OCI-LY1 (cell line): ENCODE measurements at regions not wholly inside any gene's neighbourhood (a gene's known extent, or its start where the extent isn't known, plus 50 kb on each side); places are given as distances from the start of the nearest gene placed in this dataset.
"Not testable (repeated sequence)": the region's sequence is repeated elsewhere in the genome, so short reads cannot be mapped to it uniquely, and the experiment has no call there.

Experiments used
- H2AFZ ChIP-seq: fragments of 200-600 bp; sonication (generic), shearing (Covaris generic); 2 replicates; pipeline ENCODE4 v1.6.0; 2014; ENCODE audit warnings: antibody characterized with exemption, mild to moderate bottlenecking, low read length
- H3F3A ChIP-seq: fragments of 200-600 bp; sonication (generic), shearing (Covaris generic); 2 replicates; pipeline ENCODE4 v1.6.0; 2014; ENCODE audit warnings: mild to moderate bottlenecking, antibody characterized with exemption, low read length, moderate library complexity; ENCODE audit not compliant: insufficient read depth
- H3K27ac ChIP-seq: fragments of 200-600 bp; sonication (generic); 2 replicates; pipeline ENCODE4 v1.5.1; 2014; ENCODE audit warnings: low read length, mixed run types, mild to moderate bottlenecking, low read depth; ENCODE audit not compliant: poor library complexity, severe bottlenecking
- H3K27me3 ChIP-seq: fragments of 200-600 bp; sonication (generic); 2 replicates; pipeline ENCODE4 v1.6.0; 2014; ENCODE audit warnings: antibody characterized with exemption, mild to moderate bottlenecking, low read length, moderate library complexity; ENCODE audit not compliant: insufficient read depth
- H3K36me3 ChIP-seq: fragments of 200-600 bp; sonication (generic); 2 replicates; pipeline ENCODE4 v1.6.1; 2014; ENCODE audit warnings: mild to moderate bottlenecking, antibody characterized with exemption, low read length, moderate library complexity, mixed read lengths; ENCODE audit not compliant: insufficient read depth
- H3K4me1 ChIP-seq: fragments of 200-600 bp; sonication (generic); 2 replicates; pipeline ENCODE4 v1.5.1; 2014; ENCODE audit warnings: mild to moderate bottlenecking, low read length, moderate library complexity; ENCODE audit not compliant: insufficient read depth, severe bottlenecking
- H3K4me2 ChIP-seq: fragments of 200-600 bp; sonication (generic), shearing (Covaris generic); 2 replicates; pipeline ENCODE4 v1.6.1; 2014; ENCODE audit warnings: low read length
- H3K4me3 ChIP-seq: fragments of 200-600 bp; sonication (generic); 2 replicates; pipeline ENCODE4 v1.5.1; 2014; ENCODE audit warnings: low read length, low read depth, mild to moderate bottlenecking, mixed read lengths; ENCODE audit not compliant: poor library complexity, severe bottlenecking
- H3K79me2 ChIP-seq: fragments of 200-600 bp; shearing (Covaris generic); 2 replicates; pipeline ENCODE4 v1.6.1; 2016; ENCODE audit warnings: mixed run types, low read length, mixed read lengths; ENCODE audit not compliant: insufficient read depth
- H3K9ac ChIP-seq: fragments of 200-600 bp; sonication (generic), shearing (Covaris generic); 2 replicates; pipeline ENCODE4 v1.6.1; 2014; ENCODE audit warnings: mild to moderate bottlenecking, low read length, mixed read lengths
- H3K9me2 ChIP-seq: fragments of 200-600 bp; sonication (generic), shearing (Covaris generic); 2 replicates; pipeline ENCODE4 v1.6.1; 2014; ENCODE audit warnings: low read depth, mild to moderate bottlenecking, low read length, mixed read lengths
- H3K9me3 ChIP-seq: fragments of 200-600 bp; shearing (Covaris generic); 2 replicates; pipeline ENCODE4 v1.6.1; 2014; ENCODE audit warnings: low read length, mixed read lengths
- H4K20me1 ChIP-seq: fragments of 200-600 bp; sonication (generic), shearing (Covaris generic); 2 replicates; pipeline ENCODE4 v1.6.0; 2016; ENCODE audit warnings: mild to moderate bottlenecking, low read length; ENCODE audit not compliant: insufficient read depth
- CTCF ChIP-seq: fragments of 200-600 bp; sonication (generic), shearing (Covaris generic); IDR thresholded peaks from 2 replicates; pipeline ENCODE4 v1.5.1; 2017; ENCODE audit warnings: mild to moderate bottlenecking, antibody characterized with exemption, low read length, moderate library complexity, mixed read lengths
- EZH2 ChIP-seq: fragments of 200-600 bp; sonication (generic), shearing (Covaris generic); IDR thresholded peaks from 2 replicates; pipeline ENCODE4 v1.8.0; 2017; ENCODE audit warnings: borderline replicate concordance, mixed run types, mild to moderate bottlenecking, antibody characterized with exemption, low read length, moderate library complexity, mixed read lengths

- no peaks in the 10 kb centered on the region for H3F3A ChIP-seq
- no peaks in the 10 kb centered on the region for H3K79me2 ChIP-seq
- no peaks in the 10 kb centered on the region for H3K9me2 ChIP-seq
- no peak overlapping the region for H2AFZ ChIP-seq
- no peaks in the 10 kb centered on the region for H3K4me1 ChIP-seq
- H4K20me1 ChIP-seq = no peaks in the 10 kb centered on the region
- H3K4me3 ChIP-seq = no peak overlapping the region
- TF ChIP-seq CTCF = no peak
- no peaks in the 10 kb centered on the region for H3K27me3 ChIP-seq
- no peak overlapping the region for H3K4me2 ChIP-seq
- H3K9ac ChIP-seq = no peak overlapping the region
- no peak overlapping the region for H3K27ac ChIP-seq
- no peaks in the 10 kb centered on the region for H3K9me3 ChIP-seq
- H3K36me3 ChIP-seq = no peaks in the 10 kb centered on the region
Measured at GRCh38 chr6:69527921-69528476, 268.8 kb downstream of the LMBRD1 start.

GRCh38 chr6:69515480-69515879 lies 281.3 kb downstream of the LMBRD1 start:
- H3K4me1 ChIP-seq, H3K79me2 ChIP-seq, H3F3A ChIP-seq, H3K4me3 ChIP-seq, H2AFZ ChIP-seq, H3K36me3 ChIP-seq, H3K9me2 ChIP-seq, H3K4me2 ChIP-seq, H3K27me3 ChIP-seq, H4K20me1 ChIP-seq, H3K27ac ChIP-seq, H3K9me3 ChIP-seq, H3K9ac ChIP-seq: not testable (repeated sequence)

- Histone ChIP-seq H3K36me3 (no peaks in the 10 kb centered on the region), H3K9me3 (no peaks in the 10 kb centered on the region), H3K9me2 (no peaks in the 10 kb centered on the region), H3K27ac (no peak overlapping the region), H2AFZ (no peak overlapping the region), H3F3A (no peaks in the 10 kb centered on the region), H3K27me3 (no peaks in the 10 kb centered on the region), H3K79me2 (no peaks in the 10 kb centered on the region), H4K20me1 (no peaks in the 10 kb centered on the region), H3K4me2 (no peak overlapping the region), H3K9ac (no peak overlapping the region), H3K4me1 (no peaks in the 10 kb centered on the region), H3K4me3 (no peak overlapping the region)
- TF ChIP-seq CTCF (no peak), EZH2 (no peak)
Measured at GRCh38 chr6:69494595-69494994, 302.2 kb downstream of the LMBRD1 start.

GRCh38 chr6:69489970-69490369 lies 306.8 kb downstream of the LMBRD1 start:
- TF ChIP-seq EZH2 (no peak), CTCF (no peak)
- Histone ChIP-seq H3K9ac (no peak overlapping the region), H3K4me1 (no peaks in the 10 kb centered on the region), H3K9me3 (no peaks in the 10 kb centered on the region), H3K27me3 (no peaks in the 10 kb centered on the region), H3K9me2 (no peaks in the 10 kb centered on the region), H3F3A (no peaks in the 10 kb centered on the region), H3K79me2 (no peaks in the 10 kb centered on the region), H3K27ac (no peak overlapping the region), H3K36me3 (no peaks in the 10 kb centered on the region), H4K20me1 (no peaks in the 10 kb centered on the region), H3K4me3 (no peak overlapping the region), H2AFZ (no peak overlapping the region), H3K4me2 (no peak overlapping the region)
